GM12878 (cell line): ENCODE measurements at regions not wholly inside any gene's neighbourhood (a gene's known extent, or its start where the extent isn't known, plus 50 kb on each side); places are given as distances from the start of the nearest gene placed in this dataset. TPM values are rescaled to one million over a fixed set of nuclear protein-coding genes. Genes with fewer than 3 reads are reported as not detected.
"Not testable (repeated sequence)": the region's sequence is repeated elsewhere in the genome, so short reads cannot be mapped to it uniquely, and the experiment has no call there.

Experiments
- ATAC-seq: fragments of 200-7000 bp; cut with Tn5 transposase; 3 replicates; pipeline ENCODE4 v1.9.1; 2020; ENCODE audit warnings: mild to moderate bottlenecking, moderate library complexity
- BruUV-seq: library from RNA; stranded (reverse); fragments of 400-500 nt; replicated peaks from 2 replicates; lab custom pipeline; 2021; lab: Mats Ljungman, UMichigan
- CTCF ChIA-PET: fragments of 300-600 bp; sonication (Branson Sonifier 250); formaldehyde crosslinking; extraction: SDS; loops from one replicate; lab custom pipeline; 2021; ENCODE audit warnings: inconsistent platforms; lab: Yijun Ruan, JAX
- POLR2A ChIA-PET: fragments of 350-600 bp; formaldehyde crosslinking; extraction: SDS; loops from one replicate; lab custom pipeline; 2021; ENCODE audit warnings: inconsistent platforms; lab: Charles Lee
- RAD21 ChIA-PET: fragments of 300-600 bp; sonication (Branson Sonifier 250); formaldehyde crosslinking; loops from one replicate; lab custom pipeline; 2023; ENCODE audit warnings: antibody characterized with exemption; ENCODE audit not compliant: unreplicated experiment; lab: Charles Lee
- SMC1A ChIA-PET: fragments of 300-600 bp; sonication (Branson Sonifier 250); formaldehyde crosslinking; loops from one replicate; lab custom pipeline; 2023; ENCODE audit not compliant: unreplicated experiment, uncharacterized antibody; lab: Charles Lee
- DNase-seq: peaks from one replicate; pipeline ENCODE4 v3.0.0-alpha.2; 2011; ENCODE audit warnings: low read depth, low spot score
- FAIRE-seq: peaks from 3 replicates; lab custom pipeline; 2011; peaks lifted over from hg19 to GRCh38; lab: Jason Lieb, UNC
- H2AFZ ChIP-seq: 2 replicates; pipeline ENCODE4 v1.6.0; 2011; ENCODE audit warnings: low read depth, low read length, control low read depth; ENCODE audit not compliant: control insufficient read depth
- H3K27ac ChIP-seq: 2 replicates; pipeline ENCODE4 v1.5.1; 2011; ENCODE audit warnings: control low read depth; ENCODE audit not compliant: control insufficient read depth, insufficient read depth
- H3K27me3 ChIP-seq, 2 experiments: replicated peaks in 1 of 2; 2 replicates each; pipeline versions ENCODE4 v1.6.0 to v1.6.1; 2011; ENCODE audit warnings: low read length in 1 of 2; ENCODE audit not compliant: control insufficient read depth in 2 of 2, insufficient read depth in 2 of 2
- H3K36me3 ChIP-seq, 2 experiments: 2 replicates each; pipeline ENCODE4 v1.5.1; 2011; ENCODE audit warnings: low read length in 1 of 2; ENCODE audit not compliant: control insufficient read depth in 2 of 2, insufficient read depth in 2 of 2
- H3K4me1 ChIP-seq: 2 replicates; pipeline ENCODE4 v1.6.1; 2011; ENCODE audit warnings: mild to moderate bottlenecking, low read length, moderate library complexity, mixed read lengths; ENCODE audit not compliant: control insufficient read depth, insufficient read depth
- H3K4me2 ChIP-seq: 2 replicates; pipeline ENCODE4 v1.6.0; 2011; ENCODE audit warnings: control low read depth; ENCODE audit not compliant: control insufficient read depth, insufficient read depth
- H3K4me3 ChIP-seq: fragments of 200-600 bp; sonication (generic); 2 replicates; pipeline ENCODE4 v1.5.1; 2016
- H3K79me2 ChIP-seq: 2 replicates; pipeline ENCODE4 v1.6.0; 2011; ENCODE audit warnings: low read length; ENCODE audit not compliant: control insufficient read depth, insufficient read depth
- H3K9ac ChIP-seq: 2 replicates; pipeline ENCODE4 v1.8.0; 2011; ENCODE audit warnings: low read length, control low read depth, mixed read lengths; ENCODE audit not compliant: control insufficient read depth, insufficient read depth
- H3K9me3 ChIP-seq: replicated peaks from 3 replicates; pipeline ENCODE4 v1.5.1; 2011; ENCODE audit warnings: mild to moderate bottlenecking, low read length; ENCODE audit not compliant: control insufficient read depth, insufficient read depth
- H4K20me1 ChIP-seq: 2 replicates; pipeline ENCODE4 v1.6.0; 2011; ENCODE audit not compliant: control insufficient read depth, insufficient read depth
- BCL11A ChIP-seq: IDR thresholded peaks from 2 replicates; pipeline ENCODE4 v1.6.1; 2011; ENCODE audit warnings: low read depth, low read length
- CBX3 ChIP-seq: fragments of 200-600 bp; sonication (generic); IDR thresholded peaks from 2 replicates; pipeline ENCODE4 v1.6.1; 2016; ENCODE audit warnings: low read depth, borderline replicate concordance
- CHD4 ChIP-seq: fragments of 200-600 bp; sonication (generic); IDR thresholded peaks from 2 replicates; pipeline ENCODE4 v1.6.1; 2016; ENCODE audit warnings: mild to moderate bottlenecking
- GATAD2B ChIP-seq: fragments of 450-650 bp; conservative IDR thresholded peaks from 2 replicates; pipeline ENCODE4 v1.6.1; 2017; ENCODE audit warnings: low read depth, mild to moderate bottlenecking, moderate library complexity
- NFYB ChIP-seq: IDR thresholded peaks from 2 replicates; pipeline ENCODE4 v1.6.1; 2011; ENCODE audit warnings: low read depth, mild to moderate bottlenecking, low read length, improper control_type of control experiment, moderate library complexity; ENCODE audit not compliant: insufficient read depth
- PBX3 ChIP-seq: IDR thresholded peaks from 2 replicates; pipeline ENCODE4 v1.6.1; 2011; ENCODE audit warnings: mild to moderate bottlenecking, low read depth, low read length, moderate library complexity; ENCODE audit not compliant: insufficient replicate concordance
- POLR2AphosphoS5 ChIP-seq: IDR thresholded peaks from 2 replicates; pipeline ENCODE4 v1.6.1; 2011; ENCODE audit warnings: mild to moderate bottlenecking, low read length, inconsistent platforms
- USF1 ChIP-seq: IDR thresholded peaks from 2 replicates; pipeline ENCODE4 v1.6.1; 2011; ENCODE audit warnings: borderline replicate concordance, low read depth, mild to moderate bottlenecking, moderate library complexity, mixed read lengths, low read length; ENCODE audit not compliant: insufficient read depth; ENCODE audit errors: extremely low read length
- ZNF217 ChIP-seq: fragments of 450-650 bp; IDR thresholded peaks from 2 replicates; pipeline ENCODE4 v1.6.1; 2017; ENCODE audit warnings: antibody characterized with exemption, mild to moderate bottlenecking
- WGBS: methylation state at CpG from one replicate; pipeline ENCODE4 v1.1.6; 2016; ENCODE audit warnings: low lambda C conversion rate; ENCODE audit not compliant: insufficient replicate concordance, insufficient coverage; ENCODE audit errors: missing lambda C conversion rate; 5-methylcytosine and 5-hydroxymethylcytosine counted together
- in situ Hi-C: fragments of 300-500 bp; cut with MboI; formaldehyde crosslinking; loops from 9 replicates; pipeline ENCODE4 v1.14.3; 2018; ENCODE audit warnings: mixed read lengths
- intact Hi-C: fragments of 100-400 bp; cut with micrococcal nuclease; formaldehyde crosslinking; loops from one replicate; pipeline ENCODE4 v1.14.2; 2022; ENCODE audit not compliant: unreplicated experiment
- microRNA counts: library from miRNA; unstranded; fragments of <30 nt; microRNA quantifications from one replicate; lab custom pipeline; 2016
- microRNA-seq: library from miRNA; unstranded; fragments of <30 nt; microRNA quantifications from one replicate; pipeline ENCODE4, GENCODE V29; 2018
- small RNA-seq: library from RNA; depleted of rRNA; stranded (forward); fragments of <200 nt; gene quantifications from one replicate; pipeline ENCODE3, GENCODE V24; 2014

GRCh38 chr10:131041441-131041840 is 270.1 kb downstream of the TCERG1L start (continued):
- TF ChIP-seq POLR2AphosphoS5 (no peak), GATAD2B (no peak), USF1 (no peak), CHD4 (no peak), PBX3 (no peak), ZNF217 (no peak), CBX3 (no peak), NFYB (no peak), BCL11A (no peak)

- H4K20me1 ChIP-seq, H3K4me2 ChIP-seq, H3K9me3 ChIP-seq, H3K79me2 ChIP-seq, intact Hi-C loops, DNase-seq, H3K4me3 ChIP-seq, BruUV-seq, CTCF ChIA-PET, ATAC-seq, SMC1A ChIA-PET, in situ Hi-C loops, FAIRE-seq, H2AFZ ChIP-seq, POLR2A ChIA-PET, RAD21 ChIA-PET, H3K36me3 ChIP-seq, H3K4me1 ChIP-seq, H3K27me3 ChIP-seq, H3K9ac ChIP-seq, H3K27ac ChIP-seq: not testable (repeated sequence)
- WGBS: 75% methylated on average over 1 of the region's 6 CpGs
Measured at GRCh38 chr10:131042015-131042414, 269.5 kb downstream of the TCERG1L start.

MicroRNAs in the stretch of these regions (microRNA counts, 767-probe panel; counts per million panel counts)
- microRNA hsa-miR-378c (lab: Ali Mortazavi, UCI): 55.3 counts per million

Small RNA genes lying in the stretch of these regions (microRNA-seq; reads per million reads assigned to microRNA genes)
- gene MIR378C: 0.75 reads per million

Small RNA genes lying in the stretch of these regions (small RNA-seq; reads per million reads assigned to genes)
- gene MIR378C (0.62 reads per million, percentile 15 among the genes with 10 or more reads in this experiment), gene RF00019 (not detected)
